Activated B cell treated with CpG ODN at 0.5 μM for 24 hours (primary cell): ENCODE measurements at regions not wholly inside any gene's neighbourhood (a gene's known extent, or its start where the extent isn't known, plus 50 kb on each side); places are given as distances from the start of the nearest gene placed in this dataset.
"Not testable (repeated sequence)": the region's sequence is repeated elsewhere in the genome, so short reads cannot be mapped to it uniquely, and the experiment has no call there.

Experiments
- ATAC-seq: fragments of 200-7000 bp; cut with Tn5 transposase; one replicate; pipeline ENCODE4 v1.10.0; 2021; ENCODE audit warnings: low read depth, mild to moderate bottlenecking, moderate library complexity
- CTCF ChIA-PET: fragments of 350-600 bp; sonication (Branson Sonifier 250); formaldehyde crosslinking; loops from one replicate; lab custom pipeline; 2021; ENCODE audit warnings: antibody characterized with exemption; lab: Charles Lee
- POLR2A ChIA-PET: fragments of 350-600 bp; sonication (Branson Sonifier 250); formaldehyde crosslinking; loops from one replicate; lab custom pipeline; 2021; ENCODE audit warnings: antibody characterized with exemption; lab: Charles Lee
- DNase-seq: peaks from one replicate; pipeline ENCODE4 v3.0.0; 2022
- H3K27ac Mint-ChIP-seq: one replicate; pipeline ENCODE4 v1.8.0; 2020; ENCODE audit warnings: mixed read lengths
- H3K27me3 Mint-ChIP-seq: one replicate; pipeline ENCODE4 v1.8.0; 2021; ENCODE audit warnings: mixed read lengths
- H3K36me3 Mint-ChIP-seq: one replicate; pipeline ENCODE4 v1.8.0; 2021; ENCODE audit warnings: low read depth, mixed read lengths
- H3K4me1 Mint-ChIP-seq: one replicate; pipeline ENCODE4 v1.8.0; 2021; ENCODE audit warnings: mixed read lengths
- H3K4me3 Mint-ChIP-seq: one replicate; pipeline ENCODE4 v1.8.0; 2020; ENCODE audit warnings: mild to moderate bottlenecking, mixed read lengths
- H3K9me3 Mint-ChIP-seq: one replicate; pipeline ENCODE4 v1.8.0; 2020; ENCODE audit warnings: mixed read lengths
- CTCF ChIP-seq: fragments of 200-600 bp; IDR thresholded peaks from one replicate; pipeline ENCODE4 v1.8.0; 2022; ENCODE audit warnings: antibody characterized with exemption, mild to moderate bottlenecking
- intact Hi-C: fragments of 100-400 bp; cut with micrococcal nuclease; formaldehyde crosslinking; loops from one replicate; pipeline ENCODE4 v1.15.1; 2024

- ATAC-seq, result no peak
- no peak overlapping the region for H3K27ac Mint-ChIP-seq
- no peaks in the 10 kb centered on the region for H3K36me3 Mint-ChIP-seq
- intact Hi-C loops, result no loop called here
- no peak for DNase-seq
- ChIA-PET POLR2A (no interaction called here), CTCF (no interaction called here)
- no peaks in the 10 kb centered on the region for H3K9me3 Mint-ChIP-seq
- H3K27me3 Mint-ChIP-seq, result no peaks in the 10 kb centered on the region
- H3K4me3 Mint-ChIP-seq, result no peak overlapping the region
- TF ChIP-seq CTCF, result no peak
- no peaks in the 10 kb centered on the region for H3K4me1 Mint-ChIP-seq
Measured at GRCh38 chr4:9611101-9611500, 166.9 kb downstream of the DEFB131A start.

GRCh38 chr4:9636411-9636810 is 145.0 kb upstream of the DRD5 start:
- H3K27me3 Mint-ChIP-seq, H3K4me3 Mint-ChIP-seq, CTCF ChIA-PET, H3K9me3 Mint-ChIP-seq, intact Hi-C loops, DNase-seq, ATAC-seq, H3K4me1 Mint-ChIP-seq, POLR2A ChIA-PET, H3K36me3 Mint-ChIP-seq, H3K27ac Mint-ChIP-seq: not testable (repeated sequence)

GRCh38 chr4:9659678-9660077 is 121.8 kb upstream of the DRD5 start:
- POLR2A ChIA-PET, H3K9me3 Mint-ChIP-seq, intact Hi-C loops, H3K4me1 Mint-ChIP-seq, H3K36me3 Mint-ChIP-seq, ATAC-seq, H3K27me3 Mint-ChIP-seq, H3K27ac Mint-ChIP-seq, DNase-seq, CTCF ChIA-PET, H3K4me3 Mint-ChIP-seq: not testable (repeated sequence)

- H3K4me3 Mint-ChIP-seq, intact Hi-C loops, ATAC-seq, POLR2A ChIA-PET, CTCF ChIA-PET, H3K36me3 Mint-ChIP-seq, H3K9me3 Mint-ChIP-seq, H3K27me3 Mint-ChIP-seq, DNase-seq, H3K27ac Mint-ChIP-seq, H3K4me1 Mint-ChIP-seq: not testable (repeated sequence)
Measured at GRCh38 chr4:9660955-9661354, 120.5 kb upstream of the DRD5 start.

GRCh38 chr4:9670725-9671124 is 110.7 kb upstream of the DRD5 start:
- H3K4me1 Mint-ChIP-seq, H3K27ac Mint-ChIP-seq, intact Hi-C loops, H3K4me3 Mint-ChIP-seq, POLR2A ChIA-PET, ATAC-seq, DNase-seq, H3K36me3 Mint-ChIP-seq, H3K9me3 Mint-ChIP-seq, CTCF ChIA-PET: not testable (repeated sequence)
- peaks cover 14% of the 10 kb centered on the region for H3K27me3 Mint-ChIP-seq

- CTCF ChIA-PET, intact Hi-C loops, H3K27me3 Mint-ChIP-seq, H3K27ac Mint-ChIP-seq, H3K4me3 Mint-ChIP-seq, H3K36me3 Mint-ChIP-seq, POLR2A ChIA-PET, H3K4me1 Mint-ChIP-seq, DNase-seq, H3K9me3 Mint-ChIP-seq, ATAC-seq: not testable (repeated sequence)
Measured at GRCh38 chr4:9677357-9677756, 104.1 kb upstream of the DRD5 start.

GRCh38 chr4:9679704-9680478 is 101.5 kb upstream of the DRD5 start:
- Mint-ChIP-seq H3K36me3 (no peaks in the 10 kb centered on the region), H3K27me3 (peaks cover 2% of the 10 kb centered on the region), H3K4me1 (no peaks in the 10 kb centered on the region), H3K4me3 (no peak overlapping the region), H3K27ac (no peak overlapping the region), H3K9me3 (no peaks in the 10 kb centered on the region)
- intact Hi-C loops, result no loop called here
- no peak for TF ChIP-seq CTCF
- ChIA-PET POLR2A (no interaction called here), CTCF (no interaction called here)
- DNase-seq (no peak), ATAC-seq (no peak)

GRCh38 chr4:9683174-9683573 is 98.3 kb upstream of the DRD5 start:
- H3K9me3 Mint-ChIP-seq, H3K4me3 Mint-ChIP-seq, ATAC-seq, DNase-seq, CTCF ChIA-PET, H3K4me1 Mint-ChIP-seq, POLR2A ChIA-PET, H3K36me3 Mint-ChIP-seq, intact Hi-C loops, H3K27ac Mint-ChIP-seq: not testable (repeated sequence)
- peaks cover 15% of the 10 kb centered on the region for H3K27me3 Mint-ChIP-seq

GRCh38 chr4:9685016-9685415 is 96.4 kb upstream of the DRD5 start:
- H3K4me1 Mint-ChIP-seq, ATAC-seq, H3K27ac Mint-ChIP-seq, POLR2A ChIA-PET, H3K36me3 Mint-ChIP-seq, intact Hi-C loops, H3K4me3 Mint-ChIP-seq, CTCF ChIA-PET, H3K9me3 Mint-ChIP-seq, DNase-seq: not testable (repeated sequence)
- H3K27me3 Mint-ChIP-seq, result peaks cover 18% of the 10 kb centered on the region
